IMR-90 (cell line): ENCODE measurements at regions not wholly inside any gene's neighbourhood (a gene's known extent, or its start where the extent isn't known, plus 50 kb on each side); places are given as distances from the start of the nearest gene placed in this dataset.

ENCODE experiments used
- ATAC-seq: fragments of 200-7000 bp; cut with Tn5 transposase; 2 replicates; pipeline ENCODE4 v1.9.1; 2020; ENCODE audit warnings: low read depth, mild to moderate bottlenecking, moderate library complexity
- BruUV-seq: library from RNA; stranded (reverse); fragments of 400-500 nt; replicated peaks from 2 replicates; lab custom pipeline; 2021; lab: Mats Ljungman, UMichigan
- CTCF ChIA-PET: fragments of 300-600 bp; formaldehyde crosslinking; extraction: SDS; loops from one replicate; lab custom pipeline; 2021; ENCODE audit warnings: antibody characterized with exemption; lab: Yijun Ruan, JAX
- POLR2A ChIA-PET: fragments of 300-600 bp; sonication (Branson Sonifier 250); formaldehyde crosslinking; loops from one replicate; lab custom pipeline; 2022; ENCODE audit warnings: antibody characterized with exemption; ENCODE audit not compliant: unreplicated experiment; lab: Charles Lee
- DNase-seq: peaks from one replicate; pipeline ENCODE4 v3.0.0; 2013
- H2AFZ ChIP-seq: replicated peaks from 2 replicates; pipeline ENCODE3; 2013; ENCODE audit warnings: low read length, mild to moderate bottlenecking; ENCODE audit not compliant: poor library complexity
- H2AK5ac ChIP-seq: 2 replicates; pipeline ENCODE4 v1.6.1; 2013; ENCODE audit warnings: low read depth, low read length, inconsistent platforms
- H2AK9ac ChIP-seq: replicated peaks from 2 replicates; pipeline ENCODE3; 2013; ENCODE audit warnings: mild to moderate bottlenecking, low read depth, low read length, moderate library complexity; ENCODE audit not compliant: poor library complexity
- H2BK120ac ChIP-seq: 2 replicates; pipeline ENCODE4 v1.6.1; 2013; ENCODE audit warnings: low read depth, low read length, inconsistent platforms
- H2BK15ac ChIP-seq: 3 replicates; pipeline ENCODE4 v1.6.1; 2013; ENCODE audit warnings: low read depth, low read length, inconsistent platforms
- H2BK20ac ChIP-seq: 2 replicates; pipeline ENCODE4 v1.6.1; 2013; ENCODE audit warnings: low read depth, mild to moderate bottlenecking, inconsistent platforms, low read length, moderate library complexity
- H2BK5ac ChIP-seq: 2 replicates; pipeline ENCODE4 v1.6.1; 2013; ENCODE audit warnings: mild to moderate bottlenecking, low read depth, low read length, inconsistent platforms; ENCODE audit not compliant: poor library complexity, severe bottlenecking
- H3K14ac ChIP-seq: replicated peaks from 2 replicates; pipeline ENCODE4 v1.6.1; 2013; ENCODE audit warnings: low read depth, low read length, inconsistent platforms
- H3K18ac ChIP-seq: 2 replicates; pipeline ENCODE4 v1.6.1; 2013; ENCODE audit warnings: low read depth, low read length, control low read depth
- H3K23ac ChIP-seq: 2 replicates; pipeline ENCODE4 v1.6.1; 2013; ENCODE audit warnings: low read depth, low read length, inconsistent platforms
- H3K27ac ChIP-seq: 2 replicates; pipeline ENCODE4 v1.5.1; 2013; ENCODE audit warnings: mild to moderate bottlenecking, control low read depth, low read length; ENCODE audit not compliant: insufficient read depth
- H3K27me3 ChIP-seq: 2 replicates; pipeline ENCODE4 v1.6.1; 2013; ENCODE audit warnings: low read length; ENCODE audit not compliant: control insufficient read depth, insufficient read depth
- H3K36me3 ChIP-seq: 2 replicates; pipeline ENCODE4 v1.6.1; 2013; ENCODE audit warnings: low read length, mixed read lengths; ENCODE audit not compliant: control insufficient read depth, insufficient read depth
- H3K4ac ChIP-seq: 2 replicates; pipeline ENCODE4 v1.6.1; 2013; ENCODE audit warnings: low read depth, low read length, inconsistent platforms
- H3K4me1 ChIP-seq: 2 replicates; pipeline ENCODE4 v1.6.1; 2013; ENCODE audit warnings: low read length, mixed read lengths; ENCODE audit not compliant: control insufficient read depth, insufficient read depth
- H3K4me2 ChIP-seq: 2 replicates; pipeline ENCODE4 v1.6.1; 2013; ENCODE audit warnings: low read depth, mild to moderate bottlenecking, control low read depth, low read length, moderate library complexity
- H3K4me3 ChIP-seq: 2 replicates; pipeline ENCODE4 v1.5.1; 2013; ENCODE audit warnings: low read depth, mild to moderate bottlenecking, control low read depth, low read length, moderate library complexity; ENCODE audit not compliant: insufficient read depth
- H3K56ac ChIP-seq: 2 replicates; pipeline ENCODE4 v1.6.1; 2013; ENCODE audit warnings: low read length, inconsistent platforms; ENCODE audit not compliant: insufficient read depth; ENCODE audit errors: extremely low read depth
- H3K79me1 ChIP-seq, 2 experiments: 2 replicates each; pipeline ENCODE4 v1.6.1; 2013; ENCODE audit warnings: low read length in 2 of 2, inconsistent platforms in 1 of 2, low read depth in 1 of 2
- H3K9ac ChIP-seq: 2 replicates; pipeline ENCODE4 v1.6.1; 2013; ENCODE audit warnings: low read depth, low read length, control low read depth
- H3K9me1 ChIP-seq: 2 replicates; pipeline ENCODE4 v1.6.1; 2013; ENCODE audit warnings: low read length, inconsistent platforms; ENCODE audit not compliant: insufficient read depth
- H3K9me3 ChIP-seq: 2 replicates; pipeline ENCODE4 v1.6.1; 2013; ENCODE audit warnings: low read length; ENCODE audit not compliant: control insufficient read depth, insufficient read depth
- H4K20me1 ChIP-seq: 2 replicates; pipeline ENCODE4 v1.6.1; 2013; ENCODE audit warnings: low read length, inconsistent platforms; ENCODE audit not compliant: insufficient read depth
- H4K5ac ChIP-seq: 2 replicates; pipeline ENCODE4 v1.6.1; 2013; ENCODE audit warnings: mild to moderate bottlenecking, low read depth, low read length, control low read depth
- H4K8ac ChIP-seq, 2 experiments: 2 replicates each; pipeline ENCODE4 v1.6.1; 2013; ENCODE audit warnings: low read depth in 2 of 2, low read length in 2 of 2, control low read depth in 1 of 2, inconsistent platforms in 1 of 2
- H4K91ac ChIP-seq: 2 replicates; pipeline ENCODE4 v1.6.1; 2013; ENCODE audit warnings: low read depth, low read length, inconsistent platforms; ENCODE audit not compliant: insufficient read depth
- CHD1 ChIP-seq: IDR thresholded peaks from 2 replicates; pipeline ENCODE4 v1.6.1; 2012; ENCODE audit warnings: low read depth, low read length, improper control_type of control experiment
- MXI1 ChIP-seq: IDR thresholded peaks from 2 replicates; pipeline ENCODE4 v1.6.1; 2012; ENCODE audit warnings: low read depth, mild to moderate bottlenecking, low read length, moderate library complexity, borderline replicate concordance
- SMC3 ChIP-seq: fragments of 150-350 bp; IDR thresholded peaks from 2 replicates; pipeline ENCODE4 v1.6.1; 2016; ENCODE audit warnings: low read depth, mild to moderate bottlenecking, antibody characterized with exemption, low read length, moderate library complexity
- WGBS, 2 experiments: methylation state at CpG; one replicate each; pipeline versions ENCODE4 v1.1.5 to v1.1.7; 2013; ENCODE audit warnings: missing lambda C conversion rate in 2 of 2; ENCODE audit not compliant: insufficient read length in 1 of 2; ENCODE audit errors: extremely low coverage in 2 of 2; 5-methylcytosine and 5-hydroxymethylcytosine counted together
- dilution Hi-C: fragments of 300-500 bp; cut with HindIII; formaldehyde crosslinking; loops from one replicate; pipeline ENCODE4 v1.14.3; 2018; ENCODE audit warnings: low sequenced_read_pairs; ENCODE audit not compliant: unreplicated experiment
- in situ Hi-C: fragments of 300-500 bp; cut with MboI; formaldehyde crosslinking; loops from 3 replicates; pipeline ENCODE4 v1.14.3; 2019; ENCODE audit warnings: low sequenced_read_pairs, inconsistent platforms, mixed read lengths
- intact Hi-C: fragments of 100-400 bp; cut with micrococcal nuclease; formaldehyde crosslinking; loops from 2 replicates; pipeline ENCODE4 v1.10.0; 2022

DNA sequence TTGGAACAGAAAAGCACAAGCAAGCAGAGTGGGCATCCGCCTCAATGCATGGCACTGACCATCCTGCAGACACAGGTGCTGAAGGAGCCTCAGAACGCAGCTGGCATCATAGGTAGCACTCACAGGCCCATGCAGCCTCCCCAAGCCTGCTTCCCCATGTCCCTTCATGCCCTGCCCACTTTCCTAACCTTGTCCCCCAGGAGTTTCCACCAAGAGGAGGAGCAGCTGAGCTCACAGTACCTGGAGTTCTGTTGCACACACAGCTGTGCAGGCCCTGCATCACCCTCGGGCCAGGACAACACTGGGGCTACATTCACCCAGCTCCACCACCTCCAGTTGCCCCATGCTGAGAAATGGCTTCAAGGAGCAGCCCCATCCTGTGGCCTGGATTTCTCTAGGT lies 83.4 kb downstream of the SETD4 start:
- no peak overlapping the region for H2AK9ac ChIP-seq
- H3K4me2 ChIP-seq: no peak overlapping the region
- H2BK5ac ChIP-seq: no peak overlapping the region
- TF ChIP-seq MXI1: no peak
- no peak for TF ChIP-seq SMC3
- no peak for TF ChIP-seq CHD1
- H2BK20ac ChIP-seq: no peak overlapping the region
- ChIA-PET CTCF (interaction anchor here (0.5 kb wide), 1 partner anchor 11 kb away, joined by 3 read pairs; no protein-coding TSS in a partner anchor), POLR2A (no interaction called here)
- H4K8ac ChIP-seq: no peak overlapping the region
- no peaks in the 10 kb centered on the region for H3K79me1 ChIP-seq
- dilution Hi-C loops (no loop called here), in situ Hi-C loops (no loop called here), intact Hi-C loops (no loop called here)
- DNase-seq (no peak), ATAC-seq (no peak)
- H3K4me3 ChIP-seq: no peak overlapping the region
- H3K27me3 ChIP-seq: peaks cover 56% of the 10 kb centered on the region
- no peak overlapping the region for H2BK120ac ChIP-seq
- H2AK5ac ChIP-seq: no peak overlapping the region
- no peak overlapping the region for H4K91ac ChIP-seq
- no peak overlapping the region for H4K5ac ChIP-seq
- no peaks in the 10 kb centered on the region for H3K9me1 ChIP-seq
- no peak overlapping the region for H3K4ac ChIP-seq
- 88% methylated on average over 1 of the region's 3 CpGs; no CpG with 5 or more reads in 1 of the 2 experiments for WGBS, 2 experiments
- no peak overlapping the region for H2BK15ac ChIP-seq
- no peaks in the 10 kb centered on the region for H3K36me3 ChIP-seq
- no peak overlapping the region for H3K23ac ChIP-seq
- H3K27ac ChIP-seq: no peak overlapping the region
- no peak overlapping the region for H3K18ac ChIP-seq
- H3K56ac ChIP-seq: no peak overlapping the region
- H3K14ac ChIP-seq: no peak overlapping the region
- no peaks in the 10 kb centered on the region for H3K4me1 ChIP-seq
- no peak overlapping the region for H2AFZ ChIP-seq
- H4K20me1 ChIP-seq: no peaks in the 10 kb centered on the region
- H3K9me3 ChIP-seq: peaks cover 11% of the 10 kb centered on the region
- no peak overlapping the region for H3K9ac ChIP-seq
- no TSS peak for BruUV-seq
